ENCODE measurements at regions not wholly inside any gene's neighbourhood (a gene's known extent, or its start where the extent isn't known, plus 50 kb on each side); places are given as distances from the start of the nearest gene placed in this dataset.

DNA sequence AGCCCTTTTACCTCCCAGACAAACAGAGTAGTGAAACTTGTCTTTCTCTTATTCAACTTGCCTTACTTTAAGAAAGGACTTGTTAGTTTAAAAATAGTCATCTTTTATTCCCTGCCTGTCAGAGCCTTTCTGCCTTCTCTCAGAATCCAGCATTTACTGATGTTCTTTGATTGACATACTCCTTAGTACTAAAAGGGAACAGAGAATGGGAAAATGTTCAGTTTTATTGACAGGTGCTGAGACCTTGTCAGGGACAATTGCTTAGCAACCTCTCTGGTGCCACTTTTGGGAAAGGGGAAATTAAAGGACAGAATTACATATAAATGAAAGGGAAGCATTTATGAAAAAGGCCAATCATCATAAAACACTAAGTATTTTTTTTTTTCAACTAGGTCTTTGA is 378.3 kb downstream of the PDCD6IP start:
- no peaks in the 10 kb centered on the region for H3K27me3 ChIP-seq (ENCODE audit: insufficient read depth, low read depth, severe bottlenecking)
- H3K4me3 ChIP-seq (ENCODE audit: low read depth, low read length): no peak overlapping the region
- no peaks in the 10 kb centered on the region for H3K36me3 ChIP-seq
- TF ChIP-seq, protein P1, sequence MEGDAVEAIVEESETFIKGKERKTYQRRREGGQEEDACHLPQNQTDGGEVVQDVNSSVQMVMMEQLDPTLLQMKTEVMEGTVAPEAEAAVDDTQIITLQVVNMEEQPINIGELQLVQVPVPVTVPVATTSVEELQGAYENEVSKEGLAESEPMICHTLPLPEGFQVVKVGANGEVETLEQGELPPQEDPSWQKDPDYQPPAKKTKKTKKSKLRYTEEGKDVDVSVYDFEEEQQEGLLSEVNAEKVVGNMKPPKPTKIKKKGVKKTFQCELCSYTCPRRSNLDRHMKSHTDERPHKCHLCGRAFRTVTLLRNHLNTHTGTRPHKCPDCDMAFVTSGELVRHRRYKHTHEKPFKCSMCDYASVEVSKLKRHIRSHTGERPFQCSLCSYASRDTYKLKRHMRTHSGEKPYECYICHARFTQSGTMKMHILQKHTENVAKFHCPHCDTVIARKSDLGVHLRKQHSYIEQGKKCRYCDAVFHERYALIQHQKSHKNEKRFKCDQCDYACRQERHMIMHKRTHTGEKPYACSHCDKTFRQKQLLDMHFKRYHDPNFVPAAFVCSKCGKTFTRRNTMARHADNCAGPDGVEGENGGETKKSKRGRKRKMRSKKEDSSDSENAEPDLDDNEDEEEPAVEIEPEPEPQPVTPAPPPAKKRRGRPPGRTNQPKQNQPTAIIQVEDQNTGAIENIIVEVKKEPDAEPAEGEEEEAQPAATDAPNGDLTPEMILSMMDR (IDR thresholded peaks at IDR 0.05; ENCODE audit: low read depth, low read length): no peak
- DNase-seq: no peak
- H3K9me3 ChIP-seq (ENCODE audit: severe bottlenecking): peaks cover 3% of the 10 kb centered on the region
- no peak overlapping the region for H3K27ac ChIP-seq

DNA sequence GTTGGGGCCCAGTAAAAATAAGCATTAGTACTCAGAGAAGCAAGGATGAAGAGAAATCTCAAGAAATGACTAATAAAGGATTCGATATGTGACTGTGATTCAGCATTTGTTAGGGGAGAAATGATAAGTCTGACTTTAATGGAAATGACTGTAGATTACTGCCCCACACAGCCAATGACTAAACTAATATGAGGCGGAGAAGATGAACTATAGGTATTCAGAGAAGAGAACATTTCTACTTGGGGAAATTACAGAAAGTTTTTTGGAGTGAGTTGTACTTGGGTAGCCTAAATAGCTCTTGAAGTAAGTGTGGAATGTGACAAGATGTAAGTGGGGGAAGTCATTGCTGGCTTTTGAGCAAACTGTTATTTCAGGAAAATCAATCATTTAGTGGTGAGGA is 380.0 kb downstream of the PDCD6IP start:
- no peak for DNase-seq
- no peak overlapping the region for H3K4me3 ChIP-seq (ENCODE audit: low read depth, low read length)
- TF ChIP-seq, protein P1 (IDR thresholded peaks at IDR 0.05; ENCODE audit: low read depth, low read length): no peak
- H3K27ac ChIP-seq: no peak overlapping the region
- H3K27me3 ChIP-seq (ENCODE audit: insufficient read depth, low read depth, severe bottlenecking): no peaks in the 10 kb centered on the region
- no peaks in the 10 kb centered on the region for H3K9me3 ChIP-seq (ENCODE audit: severe bottlenecking)
- H3K36me3 ChIP-seq: no peaks in the 10 kb centered on the region

DNA sequence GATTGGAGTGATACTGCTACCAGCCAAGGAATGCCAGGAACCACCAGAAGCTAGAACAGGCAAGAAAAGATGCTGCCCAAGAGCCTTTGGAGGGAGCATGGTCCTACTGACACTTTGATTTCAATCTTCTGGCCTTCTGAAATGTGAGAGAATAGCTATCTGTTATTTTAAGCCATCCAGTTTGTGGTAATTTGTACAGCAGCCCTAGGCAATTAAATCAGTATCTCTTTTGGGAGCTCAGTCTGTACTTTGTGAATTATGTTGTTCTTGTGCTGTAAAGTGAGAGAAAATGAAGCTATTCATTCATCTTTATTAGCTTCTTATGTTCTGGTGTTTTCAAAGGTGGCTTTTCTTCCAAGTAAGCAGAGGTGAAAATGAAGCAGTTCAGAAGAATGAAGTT is 381.3 kb downstream of the PDCD6IP start:
- no peaks in the 10 kb centered on the region for H3K27me3 ChIP-seq (ENCODE audit: insufficient read depth, low read depth, severe bottlenecking)
- DNase-seq: no peak
- TF ChIP-seq, protein P1 (IDR thresholded peaks at IDR 0.05; ENCODE audit: low read depth, low read length): no peak
- H3K36me3 ChIP-seq: no peaks in the 10 kb centered on the region
- H3K4me3 ChIP-seq (ENCODE audit: low read depth, low read length): no peak overlapping the region
- no peak overlapping the region for H3K27ac ChIP-seq
- H3K9me3 ChIP-seq (ENCODE audit: severe bottlenecking): no peaks in the 10 kb centered on the region

DNA sequence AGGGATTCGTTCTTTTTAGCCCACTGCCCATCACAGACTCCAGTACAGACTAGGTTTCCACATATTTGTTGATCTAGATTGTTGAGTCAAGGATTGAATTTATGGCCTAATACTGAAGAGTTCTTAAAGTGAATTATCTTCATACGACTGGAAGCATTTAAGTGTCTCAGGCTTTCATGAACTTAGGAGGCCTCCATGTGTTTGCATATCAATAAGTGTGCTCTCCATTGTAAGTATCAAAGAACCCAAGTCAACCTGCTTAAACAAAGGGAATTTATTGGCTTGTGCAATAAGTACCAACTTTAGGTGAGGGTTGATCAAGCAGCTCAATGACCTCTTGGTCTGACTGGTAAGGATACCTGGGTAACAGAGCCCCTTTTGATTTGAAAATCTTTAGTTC is 382.1 kb downstream of the PDCD6IP start:
- Histone ChIP-seq H3K36me3 (no peaks in the 10 kb centered on the region), H3K27ac (no peak overlapping the region), H3K9me3 (ENCODE audit: severe bottlenecking) (no peaks in the 10 kb centered on the region), H3K27me3 (ENCODE audit: insufficient read depth, low read depth, severe bottlenecking) (no peaks in the 10 kb centered on the region), H3K4me3 (ENCODE audit: low read depth, low read length) (no peak overlapping the region)
- TF ChIP-seq, protein P1 (IDR thresholded peaks at IDR 0.05; ENCODE audit: low read depth, low read length): no peak
- DNase-seq: no peak

DNA sequence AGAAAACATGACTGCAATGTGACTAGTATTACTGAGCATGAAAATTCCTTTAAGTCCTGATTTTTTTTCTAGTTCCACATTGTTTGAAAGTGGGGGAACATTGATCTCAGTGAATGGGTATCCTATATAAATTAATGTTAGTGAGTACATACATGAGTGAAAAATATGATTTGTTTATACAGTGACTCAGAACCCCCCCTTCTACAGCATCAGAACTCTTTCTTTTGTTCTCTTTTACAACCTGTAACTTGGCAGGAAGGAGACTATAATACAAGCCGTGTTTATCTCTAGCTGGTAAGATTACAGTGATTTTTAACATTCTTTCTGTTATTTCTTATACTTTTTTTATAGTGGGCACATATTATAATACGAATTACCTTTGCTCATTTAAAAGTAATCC is 384.7 kb downstream of the PDCD6IP start:
- Histone ChIP-seq H3K9me3 (ENCODE audit: severe bottlenecking) (no peaks in the 10 kb centered on the region), H3K27me3 (ENCODE audit: insufficient read depth, low read depth, severe bottlenecking) (no peaks in the 10 kb centered on the region), H3K36me3 (no peaks in the 10 kb centered on the region), H3K27ac (no peak overlapping the region), H3K4me3 (ENCODE audit: low read depth, low read length) (no peak overlapping the region)
- DNase-seq: no peak
- TF ChIP-seq, protein P1 (IDR thresholded peaks at IDR 0.05; ENCODE audit: low read depth, low read length): no peak

DNA sequence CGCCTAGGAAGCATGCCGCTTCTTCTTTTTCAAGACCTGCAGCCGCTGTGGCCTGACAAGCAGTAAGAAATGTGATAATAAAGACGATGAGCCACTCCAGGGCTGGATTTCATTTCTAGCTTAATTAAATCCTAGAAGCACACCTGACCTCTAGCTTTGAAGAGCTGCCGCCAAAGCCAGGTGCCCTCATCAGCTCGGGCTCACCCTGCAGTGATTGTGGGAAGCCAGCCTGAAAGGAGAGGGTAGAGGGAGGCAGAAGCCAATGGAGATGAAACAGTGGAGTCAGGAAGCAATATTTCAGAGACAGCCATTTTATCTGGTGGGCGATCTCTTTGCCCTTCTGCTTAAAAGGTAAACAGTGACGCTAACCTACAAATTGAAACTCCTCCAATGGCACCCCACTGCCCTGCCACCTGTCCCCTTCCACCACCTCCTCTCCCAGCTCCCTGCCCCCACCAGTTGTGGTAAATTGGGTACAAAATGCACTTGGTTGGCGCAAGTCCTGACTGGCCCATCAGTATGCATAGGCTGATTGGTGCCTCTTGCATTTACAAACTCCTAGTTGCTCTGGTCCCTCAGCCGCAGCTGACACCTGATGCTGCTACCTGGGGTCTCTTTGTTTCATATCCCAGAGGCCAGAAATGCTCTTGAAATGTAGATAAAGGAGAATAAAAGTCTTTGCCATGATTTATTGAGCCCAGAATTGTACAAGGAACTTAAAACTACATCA is 385.3 kb downstream of the PDCD6IP start:
- DNase-seq: no peak
- H3K9me3 ChIP-seq (ENCODE audit: severe bottlenecking): no peaks in the 10 kb centered on the region
- H3K4me3 ChIP-seq (ENCODE audit: low read depth, low read length): no peak overlapping the region
- no peaks in the 10 kb centered on the region for H3K27me3 ChIP-seq (ENCODE audit: insufficient read depth, low read depth, severe bottlenecking)
- H3K36me3 ChIP-seq: no peaks in the 10 kb centered on the region
- TF ChIP-seq, protein P1 (IDR thresholded peaks at IDR 0.05; ENCODE audit: low read depth, low read length): no peak
- H3K27ac ChIP-seq: no peak overlapping the region

All from WERI-Rb-1 (cell line).